ENCODE measurements at regions not wholly inside any gene's neighbourhood (a gene's known extent, or its start where the extent isn't known, plus 50 kb on each side); places are given as distances from the start of the nearest gene placed in this dataset.

- 59 to 70% (median 67%) methylated on average over 2 of the region's 2 CpGs for WGBS, 4 donors
- ATAC-seq, result no peak
- intact Hi-C loops (cut with DNase I), result no loop called here
- Histone ChIP-seq H3K4me3 (no peak overlapping the region), H3K27me3 (peaks cover 0 to 5% (median 0%) of the 10 kb centered on the region in 9 donors), H3K4me1 (peaks cover 0 to 5% (median 0%) of the 10 kb centered on the region in 12 donors), H3K36me3 (no peaks in the 10 kb centered on the region), H3K9me3 (peaks cover 0 to 23% (median 8%) of the 10 kb centered on the region in 12 donors), H3K27ac (no peak overlapping the region)
- no peak for DNase-seq
- TF ChIP-seq POLR2A (IDR thresholded peaks at IDR 0.05) (no peak), CTCF (IDR thresholded peaks at IDR 0.05) (no peak)
Measured at GRCh38 chr10:29208845-29209244, 80.0 kb upstream of the LYZL1 start.

GRCh38 chr10:29209830-29210229 is 79.0 kb upstream of the LYZL1 start:
- Histone ChIP-seq H3K9me3 (peaks cover 0 to 23% (median 8%) of the 10 kb centered on the region in 12 donors), H3K4me3 (no peak overlapping the region), H3K27ac (no peak overlapping the region), H3K36me3 (no peaks in the 10 kb centered on the region), H3K4me1 (no peaks in the 10 kb centered on the region), H3K27me3 (peaks cover 0 to 4% (median 0%) of the 10 kb centered on the region in 9 donors)
- intact Hi-C loops (cut with DNase I), result no loop called here
- ATAC-seq, result no peak
- DNase-seq, result no peak
- TF ChIP-seq POLR2A (IDR thresholded peaks at IDR 0.05), result no peak
- no peak for TF ChIP-seq CTCF (IDR thresholded peaks at IDR 0.05)

GRCh38 chr10:29210266-29210868 is 78.5 kb upstream of the LYZL1 start:
- Histone ChIP-seq H3K4me3 (no peak overlapping the region), H3K27me3 (no peaks in the 10 kb centered on the region), H3K27ac (no peak overlapping the region), H3K36me3 (no peaks in the 10 kb centered on the region), H3K4me1 (no peaks in the 10 kb centered on the region), H3K9me3 (peaks cover 0 to 23% (median 8%) of the 10 kb centered on the region in 12 donors)
- no peak for ATAC-seq
- no peak for DNase-seq
- TF ChIP-seq CTCF (IDR thresholded peaks at IDR 0.05) (no peak), POLR2A (IDR thresholded peaks at IDR 0.05) (no peak)
- 47 to 87% (median 70%) methylated on average over 2 of the region's 2 CpGs for WGBS, 4 donors
- intact Hi-C loops (cut with DNase I), result no loop called here

- H3K36me3 ChIP-seq, result no peaks in the 10 kb centered on the region
- TF ChIP-seq CTCF (IDR thresholded peaks at IDR 0.05) (no peak), POLR2A (IDR thresholded peaks at IDR 0.05) (no peak)
- no peak for DNase-seq
- no peak for ATAC-seq
- H3K27me3 ChIP-seq, result no peaks in the 10 kb centered on the region
- 69 to 89% (median 81%) methylated on average over 3 of the region's 3 CpGs for WGBS, 4 donors
- peaks cover 0 to 23% (median 8%) of the 10 kb centered on the region in 12 donors for H3K9me3 ChIP-seq
- no peaks in the 10 kb centered on the region for H3K4me1 ChIP-seq
- intact Hi-C loops (cut with DNase I), result no loop called here
- H3K4me3 ChIP-seq, result no peak overlapping the region
- H3K27ac ChIP-seq, result no peak overlapping the region
Measured at GRCh38 chr10:29212597-29212996, 76.3 kb upstream of the LYZL1 start.

Measured in heart left ventricle (tissue), 16 donors.